ENCODE measurements at regions not wholly inside any gene's neighbourhood (a gene's known extent, or its start where the extent isn't known, plus 50 kb on each side); places are given as distances from the start of the nearest gene placed in this dataset.

DNA sequence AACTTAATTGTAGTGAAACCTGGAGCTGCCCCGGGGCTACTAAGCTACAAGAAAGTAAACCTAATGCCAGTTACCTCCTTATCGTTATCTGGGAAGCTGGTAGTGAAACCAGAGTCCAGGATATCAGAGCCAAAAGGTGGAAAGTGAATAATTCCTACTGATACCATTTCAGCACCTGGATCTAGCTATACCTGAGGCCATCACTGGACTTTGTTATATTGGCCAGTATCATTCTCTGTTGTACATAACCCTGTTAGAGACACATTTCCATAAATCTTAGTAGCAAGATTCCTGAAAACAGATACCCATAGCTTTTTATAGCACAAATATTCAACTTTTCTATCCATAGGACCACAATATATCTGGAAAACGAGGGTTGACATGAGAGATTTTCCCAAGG is 538.0 kb downstream of the GRIN2A start:
- no peaks in the 10 kb centered on the region for H3K36me3 ChIP-seq (ENCODE audit: control insufficient read depth in 2 of 2, insufficient read depth in 1 of 2, low read length in 2 of 2)
- no peak overlapping the region for H3K27ac ChIP-seq (ENCODE audit: extremely low read depth, low read depth, low read length)
- H3K9me3 ChIP-seq (ENCODE audit: control insufficient read depth, insufficient read depth, low read depth, low read length), result no peaks in the 10 kb centered on the region
- ChIA-PET POLR2A (no interaction called here), CTCF (no interaction called here)
- no peaks in the 10 kb centered on the region for H3K4me1 ChIP-seq (ENCODE audit: control insufficient read depth, insufficient read depth, low read length)
- no peak overlapping the region for H3K4me3 ChIP-seq (ENCODE audit: low read depth, low read length)
- TF ChIP-seq ZNF324 (tag by site-specific recombination; IDR thresholded peaks at IDR 0.05), result no peak
- TF ChIP-seq ZNF169 (tag by site-specific recombination; IDR thresholded peaks at IDR 0.05), result no peak

DNA sequence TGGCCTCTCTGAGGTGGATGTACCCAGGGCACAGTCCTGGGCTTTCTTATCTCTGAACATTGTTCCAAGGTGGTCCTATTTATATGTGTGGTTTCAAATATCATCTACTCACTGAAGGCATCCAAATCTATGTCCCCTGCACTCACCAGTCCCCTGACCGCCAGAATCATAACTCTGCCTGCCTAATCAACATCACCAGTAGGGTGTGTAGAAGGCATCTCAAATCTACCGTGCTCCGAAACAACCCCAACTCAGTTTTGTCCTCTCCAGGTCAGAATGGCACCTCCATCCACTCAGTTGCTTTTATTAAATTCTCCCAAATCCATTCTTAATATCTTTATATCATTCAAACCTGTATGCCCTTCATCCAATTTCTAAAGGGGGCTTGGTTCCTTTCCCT is 536.3 kb downstream of the GRIN2A start:
- no peak overlapping the region for H3K4me3 ChIP-seq (ENCODE audit: low read depth, low read length)
- no peak overlapping the region for H3K27ac ChIP-seq (ENCODE audit: extremely low read depth, low read depth, low read length)
- ChIA-PET CTCF (interaction anchor here (0.5 to 0.6 kb wide), 2 partner anchors 476 to 537 kb away, joined by 3 read pairs; partner anchors contain the start of gene GRIN2A), POLR2A (no interaction called here)
- TF ChIP-seq ZNF132 (tag by site-specific recombination; IDR thresholded peaks at IDR 0.05; ENCODE audit: borderline replicate concordance) (no peak), GLI2 (tag by site-specific recombination; IDR thresholded peaks at IDR 0.05; ENCODE audit: borderline replicate concordance, low read depth) (no peak), ZNF239 (tag by site-specific recombination; IDR thresholded peaks at IDR 0.05) (no peak), SCRT2 (tag by site-specific recombination; IDR thresholded peaks at IDR 0.05) (no peak), REPIN1 (tag by site-specific recombination; IDR thresholded peaks at IDR 0.05; ENCODE audit: low read depth) (no peak), EGR2 (tag by site-specific recombination; IDR thresholded peaks at IDR 0.05; ENCODE audit: low read depth) (no peak), TRIM28 (IDR thresholded peaks at IDR 0.05; ENCODE audit: borderline replicate concordance, low read length) (no peak), ZNF621 (tag by site-specific recombination; IDR thresholded peaks at IDR 0.05) (no peak), ZNF510 (tag by site-specific recombination; IDR thresholded peaks at IDR 0.05; ENCODE audit: insufficient replicate concordance) (no peak), KLF16 (tag by site-specific recombination; IDR thresholded peaks at IDR 0.05) (no peak), ZNF555 (tag by site-specific recombination; conservative IDR thresholded peaks at IDR 0.05) (no peak), ZNF37A (tag by site-specific recombination; IDR thresholded peaks at IDR 0.05) (no peak), ZXDB (tag by site-specific recombination; IDR thresholded peaks at IDR 0.05) (no peak)
- TF ChIP-seq, protein P1, sequence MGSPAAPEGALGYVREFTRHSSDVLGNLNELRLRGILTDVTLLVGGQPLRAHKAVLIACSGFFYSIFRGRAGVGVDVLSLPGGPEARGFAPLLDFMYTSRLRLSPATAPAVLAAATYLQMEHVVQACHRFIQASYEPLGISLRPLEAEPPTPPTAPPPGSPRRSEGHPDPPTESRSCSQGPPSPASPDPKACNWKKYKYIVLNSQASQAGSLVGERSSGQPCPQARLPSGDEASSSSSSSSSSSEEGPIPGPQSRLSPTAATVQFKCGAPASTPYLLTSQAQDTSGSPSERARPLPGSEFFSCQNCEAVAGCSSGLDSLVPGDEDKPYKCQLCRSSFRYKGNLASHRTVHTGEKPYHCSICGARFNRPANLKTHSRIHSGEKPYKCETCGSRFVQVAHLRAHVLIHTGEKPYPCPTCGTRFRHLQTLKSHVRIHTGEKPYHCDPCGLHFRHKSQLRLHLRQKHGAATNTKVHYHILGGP (tag by site-specific recombination; IDR thresholded peaks at IDR 0.05), result no peak
- no peaks in the 10 kb centered on the region for H3K9me3 ChIP-seq (ENCODE audit: control insufficient read depth, insufficient read depth, low read depth, low read length)
- H3K36me3 ChIP-seq (ENCODE audit: control insufficient read depth in 2 of 2, insufficient read depth in 1 of 2, low read length in 2 of 2), result no peaks in the 10 kb centered on the region
- no peaks in the 10 kb centered on the region for H3K4me1 ChIP-seq (ENCODE audit: control insufficient read depth, insufficient read depth, low read length)

DNA sequence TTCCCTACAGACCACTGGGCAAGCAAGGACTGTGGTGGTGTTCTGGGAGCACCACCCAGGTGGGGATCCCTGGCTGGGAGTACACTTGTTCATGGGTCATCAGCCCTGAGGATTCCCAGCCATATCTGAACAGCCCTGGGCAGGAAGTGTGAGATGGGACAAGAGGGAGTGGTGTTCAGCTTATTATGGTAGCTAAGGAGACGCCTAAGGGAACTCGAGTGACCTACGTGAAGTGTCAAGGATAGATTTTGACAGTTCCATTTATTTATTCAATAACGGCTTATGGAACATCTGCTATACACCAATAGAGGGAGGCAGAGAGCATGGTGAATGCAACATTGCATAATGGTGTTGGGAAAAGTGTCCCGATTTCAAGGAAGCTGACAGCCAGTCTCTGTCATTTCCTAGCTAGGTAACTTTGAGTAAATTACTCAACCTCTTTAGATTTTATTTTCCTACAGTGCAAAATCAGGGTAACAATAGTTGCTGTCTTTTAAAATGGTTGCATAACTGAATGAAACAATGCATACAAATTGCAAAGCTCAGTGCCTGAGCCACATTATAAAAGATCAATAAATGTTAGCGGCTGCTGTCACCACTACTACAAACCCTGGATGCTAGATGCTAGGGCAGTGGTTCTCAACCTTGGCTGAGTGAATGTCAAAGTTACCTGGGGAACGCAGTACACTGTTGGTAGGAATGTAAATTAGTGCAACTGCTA is 534.1 kb downstream of the GRIN2A start:
- TF ChIP-seq ZNF202 (tag by site-specific recombination; IDR thresholded peaks at IDR 0.05; ENCODE audit: borderline replicate concordance) (no peak), ZNF112 (tag by site-specific recombination; IDR thresholded peaks at IDR 0.05) (no peak), ZNF654 (tag by site-specific recombination; IDR thresholded peaks at IDR 0.05; ENCODE audit: low read depth) (peak; percentile 13; the same call in 1 of the 2 replicates), ZNF266 (tag by site-specific recombination; IDR thresholded peaks at IDR 0.05; ENCODE audit: low read depth) (no peak), ZNF792 (tag by site-specific recombination; IDR thresholded peaks at IDR 0.05) (no peak), ZNF140 (tag by site-specific recombination; IDR thresholded peaks at IDR 0.05) (no peak), ZNF629 (tag by site-specific recombination; IDR thresholded peaks at IDR 0.05) (no peak)
- Histone ChIP-seq H3K36me3 (ENCODE audit: control insufficient read depth in 2 of 2, insufficient read depth in 1 of 2, low read length in 2 of 2) (no peaks in the 10 kb centered on the region), H3K4me1 (ENCODE audit: control insufficient read depth, insufficient read depth, low read length) (no peaks in the 10 kb centered on the region), H3K4me3 (ENCODE audit: low read depth, low read length) (no peak overlapping the region), H3K27ac (ENCODE audit: extremely low read depth, low read depth, low read length) (no peak overlapping the region), H3K9me3 (ENCODE audit: control insufficient read depth, insufficient read depth, low read depth, low read length) (no peaks in the 10 kb centered on the region)
- POLR2A ChIA-PET, result interaction anchor here (0.5 kb wide), 1 partner anchor 620 kb away, joined by 3 read pairs; no protein-coding TSS in a partner anchor
- CTCF ChIA-PET, result interaction anchor here (0.6 to 1.5 kb wide), 14 partner anchors 9 to 530 kb away, joined by 3 to 5 read pairs (median 3); no protein-coding TSS in a partner anchor
